PC-9 (cell line): ENCODE measurements at regions not wholly inside any gene's neighbourhood (a gene's known extent, or its start where the extent isn't known, plus 50 kb on each side); places are given as distances from the start of the nearest gene placed in this dataset.

Experiments
- CTCF ChIP-seq: fragments of 200-600 bp; sonication (generic); conservative IDR thresholded peaks from 2 replicates; pipeline ENCODE4 v1.6.1; 2017; ENCODE audit warnings: mixed run types, antibody characterized with exemption, mild to moderate bottlenecking, moderate library complexity
- EZH2 ChIP-seq: fragments of 200-600 bp; sonication (generic); IDR thresholded peaks from 2 replicates; pipeline ENCODE4 v1.8.0; 2017; ENCODE audit warnings: antibody characterized with exemption, low read depth

- TF ChIP-seq CTCF = no peak
- TF ChIP-seq EZH2 = no peak
These were observed 147.8 kb downstream of the PMAIP1 start for GRCh38 chr18:60047556-60047955.
